ENCODE measurements at regions not wholly inside any gene's neighbourhood (a gene's known extent, or its start where the extent isn't known, plus 50 kb on each side); places are given as distances from the start of the nearest gene placed in this dataset.
"Not testable (repeated sequence)": the region's sequence is repeated elsewhere in the genome, so short reads cannot be mapped to it uniquely, and the experiment has no call there.

DNA sequence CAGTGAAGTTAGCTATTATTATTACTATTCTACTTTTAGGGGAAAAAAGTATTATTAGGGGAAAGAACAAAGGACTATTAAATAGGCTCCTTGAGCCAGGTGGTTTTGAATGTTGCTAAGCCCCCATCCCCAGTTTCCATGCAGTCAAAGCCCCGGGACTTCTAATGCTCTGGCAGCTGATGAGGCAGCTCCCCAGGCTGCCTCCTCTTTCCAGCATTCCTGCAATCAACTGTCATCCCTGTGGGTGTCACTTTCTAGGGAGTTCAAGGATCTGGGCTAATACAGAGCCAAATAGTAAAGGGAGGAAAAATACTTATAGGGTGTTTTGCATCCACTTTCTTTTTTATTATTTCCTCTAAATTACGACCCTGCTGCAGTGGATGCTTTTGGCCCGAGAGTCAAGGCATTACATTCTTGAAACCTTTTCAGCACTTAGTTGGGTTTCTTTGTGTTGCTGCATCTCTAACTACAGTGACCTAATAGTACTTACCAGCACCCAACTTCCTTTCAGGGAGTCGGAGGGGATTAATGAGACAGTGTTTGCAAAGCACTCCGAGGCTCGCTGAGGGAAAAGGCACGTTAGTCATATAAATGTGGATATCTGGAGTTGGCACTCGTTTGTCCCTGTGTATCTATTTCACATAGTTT is 303.9 kb upstream of the MAP3K7 start:
- intact Hi-C loops (cut with DNase I) = no loop called here
- 38% methylated on average over 8 of the region's 8 CpGs for WGBS, 2 donors
- ATAC-seq = no peak
- DNase-seq = no peak
- no peaks in the 10 kb centered on the region for H3K4me1 ChIP-seq
- no peak overlapping the region for H3K27ac ChIP-seq
- H3K9me3 ChIP-seq = no peaks in the 10 kb centered on the region
- no peak overlapping the region for H3K4me3 ChIP-seq
- H3K36me3 ChIP-seq = no peaks in the 10 kb centered on the region
- FAIRE-seq = no peak
- no peaks in the 10 kb centered on the region for H3K27me3 ChIP-seq
- TF ChIP-seq, protein P1, sequence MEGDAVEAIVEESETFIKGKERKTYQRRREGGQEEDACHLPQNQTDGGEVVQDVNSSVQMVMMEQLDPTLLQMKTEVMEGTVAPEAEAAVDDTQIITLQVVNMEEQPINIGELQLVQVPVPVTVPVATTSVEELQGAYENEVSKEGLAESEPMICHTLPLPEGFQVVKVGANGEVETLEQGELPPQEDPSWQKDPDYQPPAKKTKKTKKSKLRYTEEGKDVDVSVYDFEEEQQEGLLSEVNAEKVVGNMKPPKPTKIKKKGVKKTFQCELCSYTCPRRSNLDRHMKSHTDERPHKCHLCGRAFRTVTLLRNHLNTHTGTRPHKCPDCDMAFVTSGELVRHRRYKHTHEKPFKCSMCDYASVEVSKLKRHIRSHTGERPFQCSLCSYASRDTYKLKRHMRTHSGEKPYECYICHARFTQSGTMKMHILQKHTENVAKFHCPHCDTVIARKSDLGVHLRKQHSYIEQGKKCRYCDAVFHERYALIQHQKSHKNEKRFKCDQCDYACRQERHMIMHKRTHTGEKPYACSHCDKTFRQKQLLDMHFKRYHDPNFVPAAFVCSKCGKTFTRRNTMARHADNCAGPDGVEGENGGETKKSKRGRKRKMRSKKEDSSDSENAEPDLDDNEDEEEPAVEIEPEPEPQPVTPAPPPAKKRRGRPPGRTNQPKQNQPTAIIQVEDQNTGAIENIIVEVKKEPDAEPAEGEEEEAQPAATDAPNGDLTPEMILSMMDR (IDR thresholded peaks at IDR 0.05) = no peak

DNA sequence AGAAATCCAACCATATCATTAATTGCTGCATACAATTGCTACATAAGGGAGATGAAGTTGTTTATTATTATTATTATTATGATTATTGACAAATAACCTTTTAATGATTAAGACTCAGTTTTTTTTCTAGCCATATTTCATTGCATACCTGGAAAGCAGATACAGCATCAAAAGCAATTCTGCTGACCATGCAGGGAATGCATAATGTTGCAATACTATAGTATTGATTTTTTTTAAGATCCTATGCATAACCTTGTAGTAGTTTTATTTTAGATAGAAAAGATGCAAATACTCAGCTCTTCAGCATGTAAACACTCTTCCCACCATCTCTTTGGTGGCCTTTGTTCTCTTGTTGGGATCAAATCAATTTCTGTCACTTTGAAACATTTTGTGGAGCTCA is 300.9 kb upstream of the MAP3K7 start:
- DNase-seq = no peak

DNA sequence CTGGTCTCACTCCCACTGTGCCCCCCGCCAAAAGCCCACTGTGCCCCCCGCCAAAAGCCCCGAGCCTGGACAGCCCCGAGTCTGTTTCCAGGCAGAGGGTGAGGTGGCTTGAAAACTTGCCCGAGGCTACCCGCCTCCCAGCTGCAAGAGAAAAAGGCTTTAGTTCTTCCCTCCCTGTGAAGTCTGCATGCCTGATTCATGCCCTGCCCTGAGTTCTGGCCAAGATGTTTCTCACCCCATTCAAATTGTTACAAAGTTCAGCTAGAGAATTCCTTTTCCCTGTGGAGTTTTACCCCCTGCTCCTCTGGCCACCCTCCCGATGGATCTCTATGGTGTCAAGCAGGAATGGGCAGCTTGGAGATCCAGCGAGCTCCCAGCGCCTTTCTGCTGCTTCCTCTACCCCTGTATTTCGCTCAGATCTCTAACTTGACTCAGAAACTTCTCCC is 298.8 kb upstream of the MAP3K7 start:
- Histone ChIP-seq H3K36me3 (no peaks in the 10 kb centered on the region), H3K4me1 (no peaks in the 10 kb centered on the region), H3K9me3 (no peaks in the 10 kb centered on the region), H3K27ac (no peak overlapping the region), H3K4me3 (no peak overlapping the region), H3K27me3 (no peaks in the 10 kb centered on the region)
- FAIRE-seq = no peak
- no peak for ATAC-seq
- TF ChIP-seq, protein P1 (IDR thresholded peaks at IDR 0.05) = no peak
- no peak for DNase-seq
- WGBS, 2 donors = 78 to 85% methylated on average over 10 of the region's 10 CpGs
- intact Hi-C loops (cut with DNase I) = no loop called here

More for the DNA sequence above, 300.9 kb upstream of the MAP3K7 start:
- Histone ChIP-seq H3K4me1 (no peaks in the 10 kb centered on the region), H3K27me3 (no peaks in the 10 kb centered on the region), H3K4me3 (no peak overlapping the region), H3K27ac (no peak overlapping the region), H3K9me3 (no peaks in the 10 kb centered on the region), H3K36me3 (no peaks in the 10 kb centered on the region)
- intact Hi-C loops (cut with DNase I) = no loop called here
- TF ChIP-seq, protein P1 (IDR thresholded peaks at IDR 0.05) = no peak
- no peak for ATAC-seq
- FAIRE-seq = no peak

DNA sequence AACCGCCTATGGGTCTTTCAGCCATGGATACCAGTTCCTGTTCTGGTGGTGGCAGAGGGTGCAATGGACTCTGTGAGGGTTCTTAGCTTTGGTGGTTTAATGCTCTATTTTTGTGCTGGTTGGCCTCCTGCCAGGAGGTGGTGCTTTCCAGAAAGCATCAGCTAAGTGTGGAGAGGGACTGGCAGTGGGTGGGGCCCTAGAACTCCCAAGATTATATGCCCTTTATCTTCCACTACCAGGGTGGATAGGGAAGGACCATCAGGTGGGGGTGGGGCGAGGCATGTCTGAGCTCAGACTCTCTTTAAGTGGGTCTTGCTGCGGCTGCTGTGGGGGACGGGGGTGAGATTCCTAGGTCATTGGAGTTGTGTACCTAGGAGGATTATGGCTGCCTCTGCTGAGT is 298.3 kb upstream of the MAP3K7 start:
- WGBS, 2 donors = 80 to 97% methylated on average over 4 of the region's 4 CpGs
- intact Hi-C loops (cut with DNase I); DNase-seq; H3K9me3 ChIP-seq; FAIRE-seq; H3K4me3 ChIP-seq; H3K27me3 ChIP-seq; ATAC-seq; H3K36me3 ChIP-seq; H3K4me1 ChIP-seq; H3K27ac ChIP-seq: not testable (repeated sequence)

DNA sequence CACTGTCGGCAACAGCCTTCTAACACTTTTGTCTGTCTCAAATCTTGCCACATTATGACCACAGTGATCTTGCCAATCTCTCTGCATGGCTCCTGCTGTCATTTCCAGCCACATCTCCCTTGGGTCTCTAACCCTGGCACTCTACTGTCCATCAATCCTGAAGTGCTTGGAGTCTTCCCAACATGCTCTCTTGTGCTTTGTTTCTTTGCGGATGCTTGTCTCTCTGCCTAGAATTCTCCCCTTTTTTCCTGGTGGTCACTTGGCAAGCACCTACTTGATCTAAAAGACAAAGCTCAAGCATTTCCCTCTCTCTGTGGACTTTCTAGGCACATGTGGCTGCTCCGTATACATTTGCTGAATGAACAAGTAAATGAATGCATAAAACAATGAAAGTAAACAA is 290.7 kb upstream of the MAP3K7 start:
- no peaks in the 10 kb centered on the region for H3K36me3 ChIP-seq
- H3K4me1 ChIP-seq = no peaks in the 10 kb centered on the region
- FAIRE-seq (no peak), ATAC-seq (no peak), DNase-seq (no peak)
- no peaks in the 10 kb centered on the region for H3K27me3 ChIP-seq
- TF ChIP-seq, protein P1 (IDR thresholded peaks at IDR 0.05) = no peak
- H3K27ac ChIP-seq = no peak overlapping the region
- no peak overlapping the region for H3K4me3 ChIP-seq
- no peaks in the 10 kb centered on the region for H3K9me3 ChIP-seq
- 64 to 75% methylated on average over 3 of the region's 3 CpGs for WGBS, 2 donors
- intact Hi-C loops (cut with DNase I) = no loop called here
